Suprapubic skin (tissue), 4 donors: ENCODE measurements at regions not wholly inside any gene's neighbourhood (a gene's known extent, or its start where the extent isn't known, plus 50 kb on each side); places are given as distances from the start of the nearest gene placed in this dataset.

Experiments
- DNase-seq, 2 donors: peaks; one replicate each; pipeline ENCODE4 v3.0.0-alpha.2; 2019; ENCODE audit warnings: low spot score in 2 of 2
- H3K27ac ChIP-seq: fragments of 200-600 bp; sonication (generic); one replicate; pipeline ENCODE4 v1.5.1; 2019
- H3K27me3 ChIP-seq: fragments of 200-600 bp; sonication (generic); one replicate; pipeline ENCODE4 v1.5.1; 2019
- H3K36me3 ChIP-seq: fragments of 200-600 bp; sonication (generic); one replicate; pipeline ENCODE4 v1.5.1; 2019
- H3K4me1 ChIP-seq: fragments of 200-600 bp; sonication (generic); one replicate; pipeline ENCODE4 v1.5.1; 2019
- H3K4me3 ChIP-seq: fragments of 200-600 bp; sonication (generic); one replicate; pipeline ENCODE4 v1.5.1; 2019; ENCODE audit warnings: mild to moderate bottlenecking
- H3K9me3 ChIP-seq: fragments of 200-600 bp; sonication (generic); one replicate; pipeline ENCODE4 v1.5.1; 2019
- CTCF ChIP-seq, 2 donors: fragments of 200-600 bp in 1 of 2; fragments of 450-650 bp in 1 of 2; sonication (generic) in 1 of 2; IDR thresholded peaks; one replicate each; pipeline ENCODE4 v1.5.1; 2016 to 2019; ENCODE audit warnings: antibody characterized with exemption in 2 of 2, mild to moderate bottlenecking in 1 of 2, moderate library complexity in 1 of 2
- EP300 ChIP-seq: sonication (generic); formaldehyde crosslinking; IDR thresholded peaks from one replicate; pipeline ENCODE4 v1.6.1; 2017; ENCODE audit warnings: antibody characterized with exemption
- POLR2A ChIP-seq, 2 donors: fragments of 450-650 bp; IDR thresholded peaks; one replicate each; pipeline ENCODE4 v1.6.1; 2017; ENCODE audit warnings: antibody characterized with exemption in 2 of 2, mild to moderate bottlenecking in 2 of 2, moderate library complexity in 2 of 2
- POLR2AphosphoS5 ChIP-seq, 3 donors: sonication (generic); formaldehyde crosslinking; IDR thresholded peaks; one replicate each; pipeline ENCODE4 v1.6.1; 2017; ENCODE audit warnings: antibody characterized with exemption in 3 of 3
- WGBS: methylation state at CpG from one replicate; pipeline ENCODE4 v1.1.5; 2018; 5-methylcytosine and 5-hydroxymethylcytosine counted together

GRCh38 chr4:41446981-41447725, 90.8 kb upstream of the LIMCH1 start:
- Histone ChIP-seq H3K4me3 (no peak overlapping the region), H3K27me3 (no peaks in the 10 kb centered on the region), H3K9me3 (no peaks in the 10 kb centered on the region), H3K36me3 (no peaks in the 10 kb centered on the region), H3K27ac (no peak overlapping the region), H3K4me1 (no peaks in the 10 kb centered on the region)
- no peak for TF ChIP-seq POLR2AphosphoS5 (IDR thresholded peaks at IDR 0.05)
- no peak for TF ChIP-seq CTCF (IDR thresholded peaks at IDR 0.05)
- no peak for TF ChIP-seq EP300
- no peak for TF ChIP-seq POLR2A (IDR thresholded peaks at IDR 0.05)
- WGBS = 84% methylated on average over 11 of the region's 11 CpGs
- no peak for DNase-seq

- Histone ChIP-seq H3K27me3 (no peaks in the 10 kb centered on the region), H3K36me3 (no peaks in the 10 kb centered on the region), H3K4me3 (no peak overlapping the region), H3K4me1 (no peaks in the 10 kb centered on the region), H3K9me3 (no peaks in the 10 kb centered on the region), H3K27ac (no peak overlapping the region)
- no peak for TF ChIP-seq EP300
- WGBS = 72% methylated on average over 7 of the region's 7 CpGs
- no peak for DNase-seq
Observed at GRCh38 chr4:41448934-41449333, 89.0 kb upstream of the LIMCH1 start.

GRCh38 chr4:41451961-41452360, 86.0 kb upstream of the LIMCH1 start:
- Histone ChIP-seq H3K9me3 (no peaks in the 10 kb centered on the region), H3K4me3 (no peak overlapping the region), H3K27ac (no peak overlapping the region), H3K4me1 (peaks cover 14% of the 10 kb centered on the region), H3K27me3 (no peaks in the 10 kb centered on the region), H3K36me3 (no peaks in the 10 kb centered on the region)
- TF ChIP-seq EP300 (no peak), POLR2A (IDR thresholded peaks at IDR 0.05) (no peak), POLR2AphosphoS5 (IDR thresholded peaks at IDR 0.05) (no peak), CTCF (IDR thresholded peaks at IDR 0.05) (no peak)
- DNase-seq = no peak
- 79% methylated on average over 3 of the region's 3 CpGs for WGBS

GRCh38 chr4:41452484-41453225, 85.3 kb upstream of the LIMCH1 start:
- H3K27me3 ChIP-seq = no peaks in the 10 kb centered on the region
- H3K27ac ChIP-seq = no peak overlapping the region
- no peak overlapping the region for H3K4me3 ChIP-seq
- peaks cover 14% of the 10 kb centered on the region for H3K4me1 ChIP-seq
- no peak for DNase-seq
- H3K36me3 ChIP-seq = no peaks in the 10 kb centered on the region
- no peaks in the 10 kb centered on the region for H3K9me3 ChIP-seq
- TF ChIP-seq POLR2A (IDR thresholded peaks at IDR 0.05) (no peak), EP300 (no peak), POLR2AphosphoS5 (IDR thresholded peaks at IDR 0.05) (no peak), CTCF (IDR thresholded peaks at IDR 0.05) (no peak)
- 89% methylated on average over 6 of the region's 6 CpGs for WGBS

- no peak for TF ChIP-seq EP300
- TF ChIP-seq POLR2AphosphoS5 (IDR thresholded peaks at IDR 0.05) = no peak
- no peak for TF ChIP-seq POLR2A (IDR thresholded peaks at IDR 0.05)
- TF ChIP-seq CTCF (IDR thresholded peaks at IDR 0.05) = no peak
- no peaks in the 10 kb centered on the region for H3K9me3 ChIP-seq
- 40% methylated on average over 4 of the region's 4 CpGs for WGBS
- H3K4me1 ChIP-seq = peaks cover 18% of the 10 kb centered on the region
- no peaks in the 10 kb centered on the region for H3K27me3 ChIP-seq
- no peak for DNase-seq
- no peak overlapping the region for H3K27ac ChIP-seq
- H3K36me3 ChIP-seq = no peaks in the 10 kb centered on the region
- H3K4me3 ChIP-seq = no peak overlapping the region
Observed at GRCh38 chr4:41454423-41454822, 83.5 kb upstream of the LIMCH1 start.
